HG03108 (cell line): ENCODE measurements at regions not wholly inside any gene's neighbourhood (a gene's known extent, or its start where the extent isn't known, plus 50 kb on each side); places are given as distances from the start of the nearest gene placed in this dataset.

Experiments used
- ATAC-seq: cut with Tn5 transposase; IDR thresholded peaks from one replicate; pipeline ENCODE4 v1.9.1; 2021; ENCODE audit warnings: moderate library complexity; ENCODE audit not compliant: unreplicated experiment

DNA sequence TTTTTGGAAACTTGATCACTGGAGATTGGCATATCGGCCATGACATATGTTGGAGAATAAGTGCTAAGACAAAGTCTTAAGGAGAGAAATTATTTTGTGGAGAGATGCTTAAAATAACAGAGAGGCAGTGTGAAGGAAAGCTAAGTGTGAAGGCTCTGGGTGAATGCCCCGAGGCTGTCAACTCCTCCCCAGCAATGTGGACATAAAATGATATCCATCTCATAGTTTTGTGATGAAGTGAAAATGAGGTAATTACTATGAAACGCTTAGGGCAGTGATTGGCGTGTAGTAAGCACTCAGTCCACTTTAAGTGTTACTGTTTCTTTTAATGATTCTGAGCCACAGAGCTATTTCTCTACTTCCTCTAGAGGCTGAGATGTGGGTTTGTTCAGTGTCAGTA lies 195.8 kb upstream of the KLF12 start:
- no peak for ATAC-seq

GRCh38 chr13:74325106-74325505 lies 190.9 kb upstream of the KLF12 start:
- no peak for ATAC-seq

- no peak for ATAC-seq
These were observed 190.1 kb upstream of the KLF12 start for GRCh38 chr13:74324338-74324737.

DNA sequence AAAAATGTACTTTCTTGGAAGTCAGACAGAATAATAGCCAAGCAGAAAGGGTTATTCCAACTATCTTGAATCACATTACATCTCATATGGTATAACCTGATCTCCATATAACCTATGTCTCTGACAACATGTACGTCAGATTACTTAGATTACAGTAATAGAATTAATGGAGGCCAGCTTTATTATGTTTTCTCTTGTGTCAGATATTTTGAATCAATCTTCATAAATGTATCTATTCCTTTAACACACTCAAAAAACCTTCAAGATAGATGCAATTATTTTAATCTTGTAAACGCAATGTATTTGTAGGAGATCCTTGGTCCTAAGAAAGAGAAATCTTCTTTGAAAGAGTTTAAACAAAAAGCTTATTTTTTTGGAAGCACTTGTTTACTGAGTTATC lies 188.4 kb upstream of the KLF12 start:
- no peak for ATAC-seq

GRCh38 chr13:74320282-74320681 lies 186.1 kb upstream of the KLF12 start:
- no peak for ATAC-seq

GRCh38 chr13:74316547-74316946 lies 182.3 kb upstream of the KLF12 start:
- ATAC-seq, result no peak

DNA sequence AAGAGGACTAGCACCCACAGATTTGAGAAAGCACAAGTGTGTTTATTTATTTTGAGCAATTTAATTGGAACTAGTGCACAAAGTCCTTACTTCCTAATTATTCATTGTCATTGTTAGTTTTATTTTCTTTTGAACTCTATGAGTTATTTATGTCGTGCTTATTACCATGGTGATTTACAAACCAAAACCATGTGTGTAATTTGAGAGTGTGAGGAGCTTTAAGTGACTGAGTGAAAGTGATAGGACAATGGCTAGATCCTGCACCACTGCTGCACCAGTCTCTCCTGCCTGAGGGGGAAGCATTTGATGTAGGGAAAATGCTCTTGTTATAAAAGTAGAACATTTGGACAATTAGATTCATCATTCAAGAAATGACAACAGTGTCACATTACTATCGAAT lies 172.3 kb upstream of the KLF12 start:
- ATAC-seq, result no peak

- ATAC-seq, result no peak
These were observed 171.7 kb upstream of the KLF12 start for GRCh38 chr13:74305876-74306275.

GRCh38 chr13:74301258-74301935 lies 167.2 kb upstream of the KLF12 start:
- no peak for ATAC-seq

GRCh38 chr13:74300162-74300561 lies 166.0 kb upstream of the KLF12 start:
- no peak for ATAC-seq

GRCh38 chr13:74299721-74300120 lies 165.5 kb upstream of the KLF12 start:
- ATAC-seq, result no peak

DNA sequence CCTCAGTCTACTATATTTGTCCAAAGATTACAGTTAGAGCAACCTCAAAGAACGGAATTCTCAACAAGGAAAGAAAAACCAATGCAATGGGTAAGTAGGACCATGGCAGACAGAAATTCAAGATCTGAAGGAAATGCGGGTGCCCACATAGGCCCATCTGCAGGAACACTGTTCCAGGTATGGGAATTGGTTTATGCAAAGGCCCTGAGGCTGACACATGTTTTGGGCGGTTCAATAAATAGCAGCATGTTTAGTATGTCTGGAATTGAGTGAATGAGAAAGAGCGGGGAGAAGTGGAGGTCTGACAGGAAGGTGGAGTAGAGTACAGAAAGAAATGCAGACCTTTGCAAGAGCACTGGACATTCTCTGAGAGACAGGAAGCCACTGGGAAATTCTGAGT lies 164.7 kb upstream of the KLF12 start:
- ATAC-seq, result no peak

DNA sequence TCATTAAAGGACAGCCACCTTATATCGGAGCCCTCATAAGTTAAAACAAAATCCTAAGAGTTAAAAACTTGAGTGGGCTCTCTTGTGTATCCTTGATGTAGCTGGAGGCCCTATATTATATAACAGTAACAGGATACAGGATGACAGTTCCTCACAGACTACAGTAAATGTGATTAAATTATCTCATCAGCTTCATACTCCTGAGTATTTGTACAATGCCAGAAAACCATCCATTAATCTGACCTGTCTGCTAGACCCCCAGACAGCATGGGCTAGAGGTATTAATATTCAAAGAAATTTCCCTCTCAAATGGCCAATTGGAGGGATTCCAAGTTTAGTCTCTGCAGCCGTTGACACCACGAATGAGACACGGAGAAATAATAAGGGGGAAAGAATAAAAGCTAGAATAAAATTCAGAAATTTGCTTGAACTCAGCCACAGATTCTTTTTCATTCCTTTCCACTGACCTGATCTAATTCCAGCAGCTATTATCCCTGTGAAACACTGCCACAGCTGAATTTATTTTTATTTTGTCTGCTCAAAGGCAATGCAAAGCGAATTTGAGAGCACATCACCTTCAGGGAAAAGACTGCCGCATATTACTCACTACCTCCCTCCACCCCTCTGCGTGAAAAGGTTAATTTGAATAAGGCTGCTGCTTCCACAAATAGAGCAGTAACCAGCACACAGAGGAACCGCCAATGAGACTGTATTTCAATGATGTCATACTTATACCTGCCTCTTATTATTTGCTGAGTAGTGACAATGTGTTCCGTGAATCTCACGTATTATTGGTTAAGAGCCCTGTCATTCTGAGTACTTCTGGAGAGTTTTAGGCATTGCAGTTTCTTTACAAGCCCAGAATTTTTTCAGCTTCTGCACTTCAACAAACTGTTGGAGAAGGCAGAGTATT lies 155.9 kb upstream of the KLF12 start:
- ATAC-seq, result no peak

DNA sequence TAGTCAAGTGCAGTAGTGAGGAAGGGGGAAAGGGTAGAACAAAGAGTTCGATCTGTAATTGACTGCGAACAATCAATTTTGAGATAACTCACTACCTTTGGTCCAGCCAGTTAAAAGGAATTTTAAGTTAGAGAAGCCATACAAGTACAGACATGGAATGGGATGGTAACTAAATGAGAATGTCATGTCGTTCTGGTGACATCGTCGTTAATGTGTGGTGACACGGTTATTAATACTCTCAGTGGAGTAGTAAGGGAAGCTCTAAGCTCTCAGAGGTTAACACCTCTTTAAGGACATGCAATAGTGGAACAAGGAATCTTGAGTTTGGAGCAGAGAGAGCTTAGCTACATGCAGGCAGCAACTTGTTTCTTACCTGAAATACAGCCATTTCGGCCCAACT lies 154.9 kb upstream of the KLF12 start:
- no peak for ATAC-seq

DNA sequence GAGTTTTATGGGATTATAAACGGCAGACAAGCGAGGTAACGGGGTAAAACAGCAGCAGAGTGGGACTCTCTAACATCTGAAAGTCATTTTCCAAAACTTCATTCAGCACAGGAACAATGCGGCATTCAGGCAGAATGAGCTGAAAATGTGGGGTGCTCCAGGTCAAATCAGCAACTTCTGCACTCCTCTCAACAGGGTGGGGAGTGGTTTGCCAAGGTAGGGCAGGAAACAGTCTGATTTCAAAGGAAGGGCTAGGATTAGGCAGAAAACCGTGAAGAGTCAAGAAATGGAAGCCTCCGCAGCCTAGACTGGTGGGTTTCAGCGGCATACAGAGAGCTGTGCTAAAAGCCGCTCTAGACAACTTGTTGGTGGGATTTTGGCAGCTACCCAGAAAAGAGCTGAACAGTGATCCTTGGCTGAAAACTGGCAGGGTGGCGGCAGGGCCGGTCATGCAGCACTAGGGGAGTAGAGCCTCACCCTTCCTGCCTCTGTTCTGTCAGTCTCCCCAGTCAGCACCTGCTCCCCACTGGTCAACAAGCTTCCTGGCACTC lies 154.2 kb upstream of the KLF12 start:
- no peak for ATAC-seq

- no peak for ATAC-seq
These were observed 153.5 kb upstream of the KLF12 start for GRCh38 chr13:74287724-74288169.

DNA sequence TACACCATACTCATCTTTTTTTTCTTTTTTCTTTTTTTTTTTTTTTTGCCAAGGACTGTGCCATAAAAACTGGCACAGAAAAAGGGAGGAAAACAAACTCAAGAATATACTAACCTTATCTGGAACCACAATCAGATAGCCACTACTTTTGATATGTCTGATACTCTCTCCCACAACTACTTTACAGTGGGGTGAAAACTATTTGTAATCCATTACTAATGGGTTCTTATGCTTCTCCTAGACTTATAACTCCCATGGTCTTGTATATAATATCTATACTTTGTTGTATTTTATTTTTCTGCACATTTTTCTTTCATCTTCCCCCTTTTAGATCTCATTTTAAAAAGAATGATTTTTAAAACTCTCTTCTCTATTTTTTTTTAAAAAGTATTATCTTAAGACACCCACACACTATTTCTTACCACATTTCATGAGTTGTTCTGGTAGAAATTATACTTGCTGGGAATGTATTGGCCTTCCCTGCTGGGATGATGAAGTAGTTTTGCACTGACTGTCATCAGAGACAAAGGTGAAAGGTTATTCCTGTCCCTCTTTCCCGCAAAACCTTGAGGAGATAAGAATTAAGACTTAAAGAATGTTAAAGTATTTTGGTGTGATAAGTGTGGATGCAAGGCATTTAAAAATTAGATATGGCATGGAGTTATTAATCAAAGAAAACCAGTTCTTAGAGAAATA lies 146.7 kb upstream of the KLF12 start:
- no peak for ATAC-seq

DNA sequence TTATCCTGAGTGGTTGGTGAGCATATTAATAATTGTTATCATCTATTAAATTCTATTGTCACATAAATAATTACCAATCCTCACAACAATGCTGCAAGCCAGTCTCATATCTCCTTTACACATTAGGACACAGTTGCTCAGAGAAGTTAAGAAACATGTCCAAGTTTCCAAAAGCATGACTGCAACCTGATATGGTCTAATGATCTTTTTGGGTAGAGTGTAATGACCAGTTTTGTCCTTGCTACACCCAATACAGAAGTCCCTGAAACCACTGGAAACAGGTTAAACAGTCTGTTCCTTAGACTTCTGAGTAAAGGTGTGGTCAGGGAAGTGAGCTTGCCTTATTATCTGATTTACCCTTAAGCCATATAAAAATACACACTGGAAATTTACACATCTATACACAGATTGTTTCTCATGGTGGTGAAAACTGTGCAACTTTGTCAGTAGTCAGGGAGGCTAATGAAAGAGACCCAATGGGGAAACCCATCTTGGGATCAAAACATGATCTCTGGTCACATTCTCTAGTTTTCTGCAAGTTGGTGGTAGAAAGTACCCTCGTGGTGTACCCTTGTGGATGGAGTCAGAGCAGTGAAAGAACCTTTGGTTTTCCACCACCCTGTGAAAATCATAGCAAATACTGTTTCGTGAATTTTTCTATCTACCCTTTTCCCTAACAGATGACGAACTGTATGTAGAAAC lies 146.0 kb upstream of the KLF12 start:
- no peak for ATAC-seq

- no peak for ATAC-seq
These were observed 144.7 kb upstream of the KLF12 start for GRCh38 chr13:74278901-74279300.

- ATAC-seq, result no peak
These were observed 140.7 kb upstream of the KLF12 start for GRCh38 chr13:74274916-74275315.

- no peak for ATAC-seq
These were observed 139.4 kb upstream of the KLF12 start for GRCh38 chr13:74273581-74273980.
